Activated B cell treated with CpG ODN at 0.5 μM for 24 hours (primary cell): ENCODE measurements at regions not wholly inside any gene's neighbourhood (a gene's known extent, or its start where the extent isn't known, plus 50 kb on each side); places are given as distances from the start of the nearest gene placed in this dataset.

Experiments
- ATAC-seq: fragments of 200-7000 bp; cut with Tn5 transposase; one replicate; pipeline ENCODE4 v1.10.0; 2021; ENCODE audit warnings: low read depth, mild to moderate bottlenecking, moderate library complexity
- CTCF ChIA-PET: fragments of 350-600 bp; sonication (Branson Sonifier 250); formaldehyde crosslinking; loops from one replicate; lab custom pipeline; 2021; ENCODE audit warnings: antibody characterized with exemption; lab: Charles Lee
- POLR2A ChIA-PET: fragments of 350-600 bp; sonication (Branson Sonifier 250); formaldehyde crosslinking; loops from one replicate; lab custom pipeline; 2021; ENCODE audit warnings: antibody characterized with exemption; lab: Charles Lee
- DNase-seq: peaks from one replicate; pipeline ENCODE4 v3.0.0; 2022
- H3K27ac Mint-ChIP-seq: one replicate; pipeline ENCODE4 v1.8.0; 2020; ENCODE audit warnings: mixed read lengths
- H3K27me3 Mint-ChIP-seq: one replicate; pipeline ENCODE4 v1.8.0; 2021; ENCODE audit warnings: mixed read lengths
- H3K36me3 Mint-ChIP-seq: one replicate; pipeline ENCODE4 v1.8.0; 2021; ENCODE audit warnings: low read depth, mixed read lengths
- H3K4me1 Mint-ChIP-seq: one replicate; pipeline ENCODE4 v1.8.0; 2021; ENCODE audit warnings: mixed read lengths
- H3K4me3 Mint-ChIP-seq: one replicate; pipeline ENCODE4 v1.8.0; 2020; ENCODE audit warnings: mild to moderate bottlenecking, mixed read lengths
- H3K9me3 Mint-ChIP-seq: one replicate; pipeline ENCODE4 v1.8.0; 2020; ENCODE audit warnings: mixed read lengths
- intact Hi-C: fragments of 100-400 bp; cut with micrococcal nuclease; formaldehyde crosslinking; loops from one replicate; pipeline ENCODE4 v1.15.1; 2024
- TF ChIP-seq, protein P1 (sequence below): fragments of 200-600 bp; IDR thresholded peaks from one replicate; pipeline ENCODE4 v1.8.0; 2022; ENCODE audit warnings: antibody characterized with exemption, mild to moderate bottlenecking

DNA sequence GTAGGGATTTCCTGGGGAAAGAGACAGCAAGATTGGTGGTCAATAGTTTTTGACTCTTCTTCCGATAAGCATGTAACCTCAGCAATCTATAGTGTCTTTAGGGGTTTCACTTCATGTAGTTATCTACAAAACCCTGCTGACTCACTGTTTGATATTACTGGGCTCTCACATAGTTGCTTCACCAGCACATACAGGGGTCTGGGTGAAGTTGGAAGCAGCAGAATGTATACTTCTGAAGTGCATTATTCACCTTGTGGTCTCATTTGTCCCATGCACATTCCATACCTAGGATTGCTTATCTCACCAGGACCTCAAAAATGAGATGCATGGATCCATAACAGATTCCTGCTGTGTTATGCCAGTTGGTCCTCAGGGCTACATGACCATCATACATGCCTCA lies 280.0 kb downstream of the LRIG3 start:
- ChIA-PET CTCF (no interaction called here), POLR2A (no interaction called here)
- Mint-ChIP-seq H3K4me1 (no peaks in the 10 kb centered on the region), H3K9me3 (peaks cover 3% of the 10 kb centered on the region), H3K27ac (no peak overlapping the region), H3K4me3 (no peak overlapping the region), H3K36me3 (no peaks in the 10 kb centered on the region), H3K27me3 (no peaks in the 10 kb centered on the region)
- TF ChIP-seq, protein P1, sequence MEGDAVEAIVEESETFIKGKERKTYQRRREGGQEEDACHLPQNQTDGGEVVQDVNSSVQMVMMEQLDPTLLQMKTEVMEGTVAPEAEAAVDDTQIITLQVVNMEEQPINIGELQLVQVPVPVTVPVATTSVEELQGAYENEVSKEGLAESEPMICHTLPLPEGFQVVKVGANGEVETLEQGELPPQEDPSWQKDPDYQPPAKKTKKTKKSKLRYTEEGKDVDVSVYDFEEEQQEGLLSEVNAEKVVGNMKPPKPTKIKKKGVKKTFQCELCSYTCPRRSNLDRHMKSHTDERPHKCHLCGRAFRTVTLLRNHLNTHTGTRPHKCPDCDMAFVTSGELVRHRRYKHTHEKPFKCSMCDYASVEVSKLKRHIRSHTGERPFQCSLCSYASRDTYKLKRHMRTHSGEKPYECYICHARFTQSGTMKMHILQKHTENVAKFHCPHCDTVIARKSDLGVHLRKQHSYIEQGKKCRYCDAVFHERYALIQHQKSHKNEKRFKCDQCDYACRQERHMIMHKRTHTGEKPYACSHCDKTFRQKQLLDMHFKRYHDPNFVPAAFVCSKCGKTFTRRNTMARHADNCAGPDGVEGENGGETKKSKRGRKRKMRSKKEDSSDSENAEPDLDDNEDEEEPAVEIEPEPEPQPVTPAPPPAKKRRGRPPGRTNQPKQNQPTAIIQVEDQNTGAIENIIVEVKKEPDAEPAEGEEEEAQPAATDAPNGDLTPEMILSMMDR = no peak
- intact Hi-C loops = no loop called here
- ATAC-seq (no peak), DNase-seq (no peak)

DNA sequence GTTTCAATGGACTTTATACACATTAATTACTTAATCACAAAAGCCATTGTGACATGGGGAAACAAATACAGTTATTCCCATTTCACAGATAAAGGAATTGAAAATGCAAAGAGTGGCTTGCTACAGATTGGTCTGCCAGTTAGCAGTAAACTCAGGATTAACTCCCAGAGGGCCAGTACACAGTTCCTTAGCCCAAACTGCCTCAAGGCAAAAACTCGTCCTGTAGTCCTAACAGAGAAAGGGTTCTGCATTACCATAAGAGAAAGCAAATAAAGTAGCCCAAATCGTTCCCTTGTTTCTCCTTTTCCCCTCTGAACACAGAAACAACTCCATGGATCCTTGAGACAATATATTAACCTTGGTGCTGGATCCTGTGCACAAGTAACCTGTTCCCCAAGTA lies 274.4 kb downstream of the LRIG3 start:
- POLR2A ChIA-PET = no interaction called here
- H3K4me3 Mint-ChIP-seq = no peak overlapping the region
- CTCF ChIA-PET = no interaction called here
- H3K36me3 Mint-ChIP-seq = no peaks in the 10 kb centered on the region
- H3K4me1 Mint-ChIP-seq = no peaks in the 10 kb centered on the region
- intact Hi-C loops = no loop called here
- no peak overlapping the region for H3K27ac Mint-ChIP-seq
- H3K9me3 Mint-ChIP-seq = no peaks in the 10 kb centered on the region
- TF ChIP-seq, protein P1 = no peak
- ATAC-seq (no peak), DNase-seq (no peak)
- H3K27me3 Mint-ChIP-seq = no peaks in the 10 kb centered on the region

DNA sequence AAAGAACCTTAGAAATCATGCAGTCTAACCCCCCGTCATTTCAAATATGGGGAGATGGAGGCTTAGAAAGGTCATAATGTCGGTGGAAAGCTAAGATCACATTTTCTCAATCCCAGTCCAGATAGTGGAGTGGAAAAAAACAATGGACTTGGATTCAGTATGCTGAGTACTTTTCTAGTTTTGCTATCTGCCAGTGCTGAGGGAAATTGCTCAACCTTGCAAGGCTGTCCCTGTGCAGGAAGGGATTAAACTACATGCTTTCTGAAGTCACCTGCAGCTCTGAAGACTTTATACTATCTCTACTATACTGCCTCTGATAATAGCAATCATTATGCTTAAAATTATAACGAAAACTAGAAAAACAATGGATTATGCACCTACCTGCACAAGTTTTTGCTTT lies 272.8 kb downstream of the LRIG3 start:
- peaks cover 2% of the 10 kb centered on the region for H3K9me3 Mint-ChIP-seq
- intact Hi-C loops = no loop called here
- CTCF ChIA-PET = no interaction called here
- POLR2A ChIA-PET = no interaction called here
- H3K27ac Mint-ChIP-seq = no peak overlapping the region
- no peaks in the 10 kb centered on the region for H3K4me1 Mint-ChIP-seq
- no peaks in the 10 kb centered on the region for H3K27me3 Mint-ChIP-seq
- ATAC-seq (no peak), DNase-seq (no peak)
- no peaks in the 10 kb centered on the region for H3K36me3 Mint-ChIP-seq
- TF ChIP-seq, protein P1 = no peak
- H3K4me3 Mint-ChIP-seq = no peak overlapping the region

DNA sequence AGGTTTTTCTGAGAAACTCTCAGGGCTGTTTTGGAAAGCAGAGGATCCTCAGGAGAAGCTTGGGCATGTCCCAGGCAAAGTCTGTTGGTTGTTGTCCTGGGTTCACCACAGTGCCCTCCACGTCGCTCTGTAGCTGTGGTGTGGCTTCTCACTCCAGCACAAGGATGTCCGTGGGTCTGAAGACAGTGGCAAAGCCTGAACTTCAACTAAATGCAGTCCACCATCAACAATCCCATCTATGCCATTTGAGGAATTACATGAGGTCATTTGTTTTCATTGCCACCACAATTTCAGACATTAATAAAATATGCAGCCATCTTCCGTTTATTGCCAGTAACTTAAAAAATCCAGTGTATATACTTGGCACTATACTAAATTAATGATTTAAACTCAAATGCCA lies 272.1 kb downstream of the LRIG3 start:
- no peaks in the 10 kb centered on the region for H3K36me3 Mint-ChIP-seq
- no peaks in the 10 kb centered on the region for H3K27me3 Mint-ChIP-seq
- no peak for ATAC-seq
- TF ChIP-seq, protein P1 = no peak
- no peaks in the 10 kb centered on the region for H3K4me1 Mint-ChIP-seq
- intact Hi-C loops = no loop called here
- CTCF ChIA-PET = no interaction called here
- no peak for DNase-seq
- POLR2A ChIA-PET = no interaction called here
- H3K9me3 Mint-ChIP-seq = peaks cover 6% of the 10 kb centered on the region
- H3K4me3 Mint-ChIP-seq = no peak overlapping the region
- H3K27ac Mint-ChIP-seq = no peak overlapping the region

DNA sequence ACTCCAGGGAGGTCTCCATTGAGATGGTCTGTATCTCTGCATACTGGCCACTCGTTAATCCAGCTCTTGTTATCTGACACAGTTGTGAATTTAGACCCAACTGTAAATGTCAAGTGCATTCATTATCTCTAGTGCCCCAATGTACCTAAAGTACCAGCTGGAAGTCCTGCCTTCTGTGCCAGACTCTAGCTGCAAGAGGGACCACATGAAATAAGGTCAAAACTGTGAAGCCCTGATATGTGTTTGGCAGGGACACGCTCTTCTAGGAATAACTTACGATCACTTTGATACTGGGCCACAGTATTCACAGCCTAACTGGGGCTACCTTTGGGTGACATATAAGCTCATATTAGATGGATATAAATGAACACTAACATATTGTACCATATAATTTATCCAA lies 268.5 kb downstream of the LRIG3 start:
- no peaks in the 10 kb centered on the region for H3K36me3 Mint-ChIP-seq
- ChIA-PET CTCF (no interaction called here), POLR2A (no interaction called here)
- DNase-seq (no peak), ATAC-seq (no peak)
- no peak overlapping the region for H3K4me3 Mint-ChIP-seq
- H3K4me1 Mint-ChIP-seq = no peaks in the 10 kb centered on the region
- TF ChIP-seq, protein P1 = no peak
- no peak overlapping the region for H3K27ac Mint-ChIP-seq
- peaks cover 9% of the 10 kb centered on the region for H3K9me3 Mint-ChIP-seq
- H3K27me3 Mint-ChIP-seq = no peaks in the 10 kb centered on the region
- intact Hi-C loops = no loop called here
